SJSA1 (cell line): ENCODE measurements at regions not wholly inside any gene's neighbourhood (a gene's known extent, or its start where the extent isn't known, plus 50 kb on each side); places are given as distances from the start of the nearest gene placed in this dataset.
"Not testable (repeated sequence)": the region's sequence is repeated elsewhere in the genome, so short reads cannot be mapped to it uniquely, and the experiment has no call there.

ENCODE experiments used
- DNase-seq, 2 experiments: peaks; one replicate each; pipeline ENCODE4 v3.0.0-alpha.2; 2015 to 2020; ENCODE audit warnings: low spot score in 2 of 2, low read depth in 1 of 2
- H3K27ac ChIP-seq: fragments of 250-450 bp; sonication (Bioruptor Pico); 2 replicates; pipeline ENCODE4 v1.5.1; 2020; ENCODE audit warnings: mild to moderate bottlenecking, moderate library complexity
- H3K27me3 ChIP-seq: fragments of 250-450 bp; sonication (Bioruptor Pico); replicated peaks from 2 replicates; pipeline ENCODE4 v1.5.1; 2020; ENCODE audit warnings: mild to moderate bottlenecking, moderate library complexity
- H3K36me3 ChIP-seq: fragments of 250-450 bp; sonication (Bioruptor Pico); 2 replicates; pipeline ENCODE4 v1.5.1; 2020; ENCODE audit warnings: mild to moderate bottlenecking
- H3K4me1 ChIP-seq: fragments of 250-450 bp; sonication (Bioruptor Pico); replicated peaks from 2 replicates; pipeline ENCODE4 v1.6.1; 2021; ENCODE audit warnings: mild to moderate bottlenecking
- H3K4me3 ChIP-seq: fragments of 250-450 bp; sonication (Bioruptor Pico); 2 replicates; pipeline ENCODE4 v1.5.1; 2020; ENCODE audit warnings: mild to moderate bottlenecking
- H3K9me3 ChIP-seq: fragments of 250-450 bp; sonication (Bioruptor Pico); replicated peaks from 2 replicates; pipeline ENCODE4 v1.5.1; 2020; ENCODE audit warnings: mild to moderate bottlenecking

DNA sequence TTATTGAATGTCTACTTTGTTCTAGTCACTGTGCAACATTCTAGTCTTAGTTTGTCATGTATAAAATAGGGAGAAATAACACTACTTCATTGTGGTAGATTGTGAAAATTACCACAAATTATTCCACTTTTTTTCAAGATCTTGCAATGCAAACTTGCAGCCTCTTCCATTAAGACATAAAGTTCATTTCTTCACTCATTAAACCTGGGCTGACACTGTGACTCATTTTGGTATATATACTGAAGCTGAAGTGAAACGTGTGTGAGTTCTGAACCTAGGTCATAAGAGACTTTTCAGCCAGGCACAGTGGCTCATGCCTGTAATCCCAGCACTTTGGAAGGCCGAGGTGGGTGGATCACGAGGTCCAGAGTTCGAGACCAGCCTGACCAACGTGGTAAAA is 329.0 kb downstream of the BCKDHB start:
- Histone ChIP-seq H3K27me3 (no peaks in the 10 kb centered on the region), H3K36me3 (0 out of 2 replicates have a peak, but pooled peaks cover 2% of the 10 kb centered on the region), H3K4me1 (peaks cover 32% of the 10 kb centered on the region), H3K9me3 (no peaks in the 10 kb centered on the region), H3K27ac (no peak overlapping the region), H3K4me3 (no peak overlapping the region)
- DNase-seq = no peak

DNA sequence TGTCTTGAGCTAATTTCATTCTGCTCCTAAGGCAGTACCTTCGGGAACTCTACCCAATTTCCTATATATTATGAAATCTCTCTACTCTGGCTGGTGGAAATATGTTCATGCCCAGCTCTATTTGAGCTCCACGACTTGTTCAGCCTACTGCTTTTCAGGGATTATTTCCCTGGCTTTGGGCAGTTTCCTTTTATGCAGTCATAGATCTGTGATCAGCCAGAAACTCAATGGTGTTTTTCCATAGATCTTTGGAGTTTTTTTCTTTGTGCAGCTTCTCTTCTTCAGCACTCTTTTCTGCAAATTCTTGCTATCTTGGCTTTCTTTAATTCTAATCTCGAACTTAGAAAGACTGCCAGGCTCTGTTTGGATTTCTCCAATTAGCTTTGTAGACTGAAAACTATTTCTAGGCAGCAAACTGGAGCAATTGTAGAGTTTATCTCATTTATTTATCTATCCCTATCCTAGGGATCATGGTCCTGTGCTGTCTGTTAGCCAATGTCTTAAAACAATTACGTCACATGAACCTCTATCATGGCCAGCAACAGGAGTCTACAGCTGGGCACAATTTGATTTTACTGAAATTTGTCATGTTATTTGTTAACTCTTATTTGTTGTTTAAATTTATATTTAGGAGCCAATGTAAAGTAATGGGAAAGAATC is 328.4 kb downstream of the BCKDHB start:
- Histone ChIP-seq H3K4me1 (peaks cover 26% of the 10 kb centered on the region), H3K4me3 (no peak overlapping the region), H3K9me3 (no peaks in the 10 kb centered on the region), H3K27me3 (no peaks in the 10 kb centered on the region), H3K36me3 (0 out of 2 replicates have a peak, but pooled peaks cover 2% of the 10 kb centered on the region), H3K27ac (no peak overlapping the region)
- DNase-seq = no peak

DNA sequence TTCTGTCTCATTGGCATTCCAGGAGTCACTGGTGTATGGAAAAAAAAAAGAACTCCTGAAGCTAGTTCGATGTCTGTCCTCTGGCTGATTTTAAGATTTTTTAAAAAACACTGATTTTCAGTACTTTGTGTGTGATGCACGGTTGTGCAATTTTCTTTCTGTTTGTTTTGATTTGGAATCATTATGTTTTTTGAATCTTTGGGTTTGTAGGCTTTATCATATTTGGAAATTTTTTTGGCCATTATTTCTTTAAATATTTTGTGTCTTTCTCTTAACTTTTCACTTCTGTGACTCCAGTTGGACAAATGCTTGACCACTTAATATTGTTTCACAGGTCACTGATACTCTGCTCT is 327.2 kb downstream of the BCKDHB start:
- H3K27ac ChIP-seq = no peak overlapping the region

DNA sequence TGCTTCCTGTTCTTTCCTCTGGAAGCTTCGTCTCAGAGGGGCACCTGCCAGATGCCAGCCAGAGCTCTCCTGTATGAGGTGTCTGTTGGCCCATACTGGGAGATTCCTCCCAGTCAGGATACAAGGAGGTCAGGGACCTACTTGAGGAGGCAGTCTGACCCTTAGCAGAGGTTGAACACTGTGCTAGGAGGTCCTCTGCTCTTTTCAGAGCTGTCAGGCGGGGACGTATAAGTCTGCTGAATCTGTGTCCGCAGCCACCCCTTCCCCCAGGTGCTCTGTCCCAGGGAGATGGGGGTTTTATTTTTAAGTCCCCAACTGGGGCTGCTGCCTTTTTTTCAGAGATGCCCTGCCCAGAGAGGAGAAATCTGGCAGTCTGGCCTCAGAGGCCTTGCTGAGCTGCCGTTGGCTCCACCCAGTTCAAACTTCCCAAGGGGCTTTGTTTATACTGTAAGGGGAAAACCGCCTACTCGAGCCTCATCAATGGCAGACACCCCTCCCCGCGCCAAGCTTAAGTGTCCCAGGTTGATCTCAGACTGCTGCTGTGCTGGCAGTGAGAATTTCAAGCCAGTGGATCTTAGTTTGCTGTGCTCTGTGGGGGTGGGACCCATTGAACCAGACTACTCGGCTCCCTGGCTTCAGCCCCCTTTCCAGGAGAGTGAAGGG is 326.7 kb downstream of the BCKDHB start:
- no peaks in the 10 kb centered on the region for H3K9me3 ChIP-seq
- H3K4me1 ChIP-seq = peaks cover 10% of the 10 kb centered on the region
- H3K4me3 ChIP-seq = no peak overlapping the region
- H3K27me3 ChIP-seq = no peaks in the 10 kb centered on the region
- H3K27ac ChIP-seq = no peak overlapping the region
- DNase-seq = no peak
- H3K36me3 ChIP-seq = 0 out of 2 replicates have a peak, but pooled peaks cover 2% of the 10 kb centered on the region

More for the DNA sequence above, 327.2 kb downstream of the BCKDHB start:
- no peaks in the 10 kb centered on the region for H3K9me3 ChIP-seq
- H3K27me3 ChIP-seq = no peaks in the 10 kb centered on the region
- H3K4me3 ChIP-seq = no peak overlapping the region
- DNase-seq = no peak
- peaks cover 15% of the 10 kb centered on the region for H3K4me1 ChIP-seq
- H3K36me3 ChIP-seq = 0 out of 2 replicates have a peak, but pooled peaks cover 2% of the 10 kb centered on the region

DNA sequence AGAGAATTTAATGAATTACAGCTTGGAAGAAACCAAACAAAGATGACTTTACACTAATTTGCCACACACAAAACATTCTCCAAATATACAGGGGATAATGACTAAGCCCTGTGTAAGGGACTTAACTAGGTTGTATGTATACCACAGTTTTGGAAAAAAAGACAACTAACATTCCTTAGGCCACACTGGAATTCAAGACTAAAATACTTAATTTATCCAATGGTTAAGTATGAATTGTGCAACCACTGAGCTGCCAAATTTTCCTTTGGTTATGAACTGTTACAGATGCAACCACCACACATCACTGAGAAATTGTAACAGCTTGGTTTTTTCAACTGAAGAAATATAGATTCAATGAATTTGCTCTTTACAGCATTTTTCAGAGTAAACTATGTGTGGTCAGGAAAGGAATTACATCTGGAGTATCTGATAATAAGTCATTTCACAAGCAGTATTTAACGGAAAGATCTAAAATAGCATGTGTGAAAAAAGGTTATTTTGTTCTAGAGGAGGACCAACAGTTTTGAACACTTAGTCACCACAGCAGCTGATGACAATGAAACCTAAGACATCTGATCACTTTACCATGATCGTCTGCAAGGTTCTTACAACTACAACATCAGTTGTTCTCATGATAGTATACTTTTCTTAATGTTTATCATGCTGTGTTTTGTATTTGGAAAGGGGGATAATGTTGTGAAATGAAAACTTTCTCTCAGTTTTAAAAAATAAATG is 318.8 kb downstream of the BCKDHB start:
- peaks cover 6% of the 10 kb centered on the region; the same call in 1 of the 2 replicates for H3K36me3 ChIP-seq

DNA sequence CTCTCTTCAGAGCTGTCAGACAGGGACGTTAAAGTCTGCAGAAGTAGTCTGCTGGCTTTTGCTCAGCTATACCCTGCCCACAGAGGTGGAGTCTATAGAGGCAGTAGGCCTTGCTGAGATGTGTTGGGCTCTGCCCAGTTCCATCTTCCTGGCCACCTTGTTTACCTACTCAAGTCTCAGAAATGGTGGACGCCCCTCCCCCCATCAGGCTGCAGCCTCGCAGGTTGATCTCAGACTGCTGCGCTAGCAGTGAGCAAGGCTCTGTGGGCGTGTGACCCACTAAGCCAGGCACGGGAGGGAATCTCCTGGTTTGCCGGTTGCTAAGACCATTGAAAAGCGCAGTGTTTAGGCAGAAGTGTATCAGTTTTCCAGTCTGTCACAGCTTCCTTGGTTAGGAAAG is 305.0 kb downstream of the BCKDHB start:
- Histone ChIP-seq H3K27me3 (no peaks in the 10 kb centered on the region), H3K36me3 (no peaks in the 10 kb centered on the region), H3K9me3 (no peaks in the 10 kb centered on the region), H3K27ac (no peak overlapping the region), H3K4me1 (no peaks in the 10 kb centered on the region), H3K4me3 (no peak overlapping the region)
- no peak for DNase-seq

More for the DNA sequence above, 318.8 kb downstream of the BCKDHB start:
- Histone ChIP-seq H3K4me1 (peaks cover 27% of the 10 kb centered on the region), H3K27me3 (no peaks in the 10 kb centered on the region), H3K4me3 (no peak overlapping the region), H3K9me3 (peaks cover 9% of the 10 kb centered on the region), H3K27ac (peak overlapping the region; percentile 89)
- DNase-seq = peak; percentile 66 to 95

DNA sequence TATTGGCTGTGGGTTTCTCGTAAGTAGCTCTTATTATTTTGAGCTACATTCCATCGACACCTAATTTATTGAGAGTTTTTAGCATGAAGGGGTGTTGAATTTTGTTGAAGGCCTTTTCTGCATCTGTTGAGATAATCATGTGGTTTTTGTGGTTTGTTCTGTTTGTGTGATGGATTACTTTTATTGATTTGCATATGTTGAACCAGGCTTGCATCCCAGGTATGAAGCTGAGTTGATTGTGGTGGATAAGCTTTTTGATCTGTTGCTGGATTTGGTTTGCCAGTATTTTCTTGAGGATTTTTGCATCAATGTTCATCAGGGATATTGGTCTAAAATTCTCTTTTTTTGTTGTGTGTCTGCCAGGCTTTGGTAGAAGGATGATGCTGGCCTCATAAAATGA is 301.5 kb downstream of the BCKDHB start:
- H3K9me3 ChIP-seq, H3K36me3 ChIP-seq, H3K27me3 ChIP-seq, DNase-seq, H3K4me1 ChIP-seq, H3K27ac ChIP-seq, H3K4me3 ChIP-seq: not testable (repeated sequence)

DNA sequence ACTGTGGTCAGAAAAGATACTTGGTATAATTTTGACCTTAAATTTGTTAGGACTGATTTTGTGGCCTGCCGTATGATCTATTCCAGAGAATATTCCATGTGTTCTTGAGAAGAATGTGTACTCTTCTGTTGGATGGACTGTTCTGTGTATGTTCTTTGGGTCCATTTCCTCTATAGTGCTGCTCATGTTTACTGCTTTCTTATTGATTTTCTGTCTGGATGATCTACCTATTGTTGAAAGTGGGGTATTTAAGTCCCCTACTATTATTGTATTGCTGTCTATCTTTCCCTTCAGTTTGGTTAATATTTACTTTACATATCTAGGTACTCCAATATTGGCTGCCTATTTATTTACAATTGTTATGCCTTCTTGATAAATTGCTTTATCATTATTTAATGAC is 298.4 kb downstream of the BCKDHB start:
- Histone ChIP-seq H3K4me3 (no peak overlapping the region), H3K27me3 (no peaks in the 10 kb centered on the region), H3K9me3 (no peaks in the 10 kb centered on the region), H3K27ac (no peak overlapping the region), H3K36me3 (no peaks in the 10 kb centered on the region), H3K4me1 (no peaks in the 10 kb centered on the region)
- no peak for DNase-seq

DNA sequence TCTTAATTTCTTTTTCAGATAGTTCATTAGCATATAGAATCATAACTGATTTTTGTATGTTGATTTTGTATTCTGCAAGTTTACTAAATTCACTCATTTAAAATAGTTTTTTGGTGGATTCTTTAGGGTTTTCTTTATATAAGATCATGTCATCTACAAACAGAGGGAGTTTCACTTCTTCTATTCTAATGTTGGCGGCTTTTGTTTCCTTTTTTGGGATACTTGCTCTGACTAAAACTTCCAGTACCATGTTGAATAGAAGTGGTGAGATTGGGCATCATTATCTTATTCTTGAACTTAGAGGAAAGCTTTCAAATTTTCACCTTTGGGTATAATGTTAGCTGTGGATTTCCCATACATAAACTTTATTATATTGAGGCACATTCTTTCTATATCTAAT is 296.9 kb downstream of the BCKDHB start:
- no peaks in the 10 kb centered on the region for H3K36me3 ChIP-seq
- H3K9me3 ChIP-seq = no peaks in the 10 kb centered on the region
- no peak overlapping the region for H3K27ac ChIP-seq
- H3K27me3 ChIP-seq = no peaks in the 10 kb centered on the region
- H3K4me1 ChIP-seq = no peaks in the 10 kb centered on the region
- no peak for DNase-seq
- no peak overlapping the region for H3K4me3 ChIP-seq

DNA sequence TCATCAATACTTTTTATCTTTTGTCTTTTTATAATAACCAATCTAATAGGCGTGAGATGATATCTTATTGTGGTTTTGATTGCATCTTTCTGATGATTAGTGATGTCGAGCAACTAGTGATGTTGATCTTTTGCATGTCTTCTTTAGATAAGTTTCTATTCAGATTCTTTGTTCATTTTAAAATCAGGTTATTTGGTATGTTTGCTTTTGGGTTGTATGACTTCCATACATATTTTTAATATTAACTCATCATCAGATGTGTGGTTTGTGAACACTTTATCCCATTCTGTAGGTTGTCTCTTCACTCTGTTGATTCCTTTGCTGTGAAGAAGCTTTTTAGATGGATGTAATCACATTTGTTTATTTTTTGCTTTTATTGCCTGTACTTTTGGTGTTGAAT is 295.8 kb downstream of the BCKDHB start:
- Histone ChIP-seq H3K36me3 (no peaks in the 10 kb centered on the region), H3K4me3 (no peak overlapping the region), H3K4me1 (no peaks in the 10 kb centered on the region), H3K27ac (no peak overlapping the region), H3K27me3 (no peaks in the 10 kb centered on the region), H3K9me3 (no peaks in the 10 kb centered on the region)
- DNase-seq = no peak
